Liver (tissue), 3 donors: ENCODE measurements at regions not wholly inside any gene's neighbourhood (a gene's known extent, or its start where the extent isn't known, plus 50 kb on each side); places are given as distances from the start of the nearest gene placed in this dataset.

Experiments
- CTCF ChIP-seq: fragments of 150-350 bp; IDR thresholded peaks from 2 replicates; pipeline ENCODE4 v1.5.1; 2017; ENCODE audit warnings: improper control_type of control experiment, low read depth, low read length; ENCODE audit not compliant: missing input control
- EGR1 ChIP-seq, 2 donors: IDR thresholded peaks; 2 replicates each; pipeline ENCODE4 v1.6.1; 2016 to 2018; ENCODE audit warnings: antibody characterized with exemption in 2 of 2, low read depth in 2 of 2
- FOXA1 ChIP-seq: IDR thresholded peaks from 2 replicates; pipeline ENCODE4 v1.6.1; 2016; ENCODE audit warnings: antibody characterized with exemption
- GABPA ChIP-seq, 2 donors: IDR thresholded peaks in 1 of 2; conservative IDR thresholded peaks in 1 of 2; 2 replicates each; pipeline ENCODE4 v1.6.1; 2016; ENCODE audit warnings: antibody characterized with exemption in 2 of 2, mild to moderate bottlenecking in 1 of 2, moderate library complexity in 1 of 2
- HNF4A ChIP-seq, 2 donors: conservative IDR thresholded peaks; 2 replicates each; pipeline ENCODE4 v1.6.1; 2016; ENCODE audit warnings: antibody characterized with exemption in 2 of 2, mild to moderate bottlenecking in 2 of 2
- HNF4G ChIP-seq: IDR thresholded peaks from 2 replicates; pipeline ENCODE4 v1.6.1; 2016; ENCODE audit warnings: antibody characterized with exemption
- NR2F2 ChIP-seq: IDR thresholded peaks from 2 replicates; pipeline ENCODE4 v1.6.1; 2016; ENCODE audit warnings: antibody characterized with exemption
- RAD21 ChIP-seq, 2 donors: IDR thresholded peaks; 2 replicates each; pipeline ENCODE4 v1.6.1; 2016; ENCODE audit warnings: antibody characterized with exemption in 2 of 2, mild to moderate bottlenecking in 2 of 2
- REST ChIP-seq: IDR thresholded peaks from 2 replicates; pipeline ENCODE4 v1.6.1; 2016; ENCODE audit warnings: antibody characterized with exemption, mild to moderate bottlenecking
- RXRA ChIP-seq, 2 donors: IDR thresholded peaks; 2 replicates each; pipeline ENCODE4 v1.6.1; 2017 to 2018; ENCODE audit warnings: antibody characterized with exemption in 2 of 2, mild to moderate bottlenecking in 1 of 2
- TAF1 ChIP-seq: conservative IDR thresholded peaks from 2 replicates; pipeline ENCODE4 v1.6.1; 2016; ENCODE audit warnings: antibody characterized with exemption, mild to moderate bottlenecking
- YY1 ChIP-seq: IDR thresholded peaks from 2 replicates; pipeline ENCODE4 v1.6.1; 2016; ENCODE audit warnings: antibody characterized with exemption, mild to moderate bottlenecking
- ZBTB33 ChIP-seq: IDR thresholded peaks from 2 replicates; pipeline ENCODE4 v1.6.1; 2016; ENCODE audit warnings: antibody characterized with exemption
- donor health status: healthy.
- donor health status: healthy.

- no peak for TF ChIP-seq TAF1
- TF ChIP-seq YY1 = no peak
- TF ChIP-seq REST = no peak
- no peak for TF ChIP-seq RAD21 (IDR thresholded peaks at IDR 0.05)
- TF ChIP-seq CTCF = no peak
- no peak for TF ChIP-seq ZBTB33
- TF ChIP-seq GABPA (IDR thresholded peaks at IDR 0.05 in 1 of 2, conservative IDR thresholded peaks at IDR 0.05 in 1 of 2) = no peak
- TF ChIP-seq FOXA1 = no peak
- TF ChIP-seq RXRA (IDR thresholded peaks at IDR 0.05) = no peak
- TF ChIP-seq HNF4A (conservative IDR thresholded peaks at IDR 0.05) = no peak
- TF ChIP-seq EGR1 (IDR thresholded peaks at IDR 0.05; ENCODE audit: low read depth in 2 of 2) = no peak
- no peak for TF ChIP-seq NR2F2
- no peak for TF ChIP-seq HNF4G
Measured at GRCh38 chr1:90092441-90092840, 97.5 kb downstream of the ZNF326 start.
